Vagina (tissue), 2 donors: ENCODE measurements at regions not wholly inside any gene's neighbourhood (a gene's known extent, or its start where the extent isn't known, plus 50 kb on each side); places are given as distances from the start of the nearest gene placed in this dataset.

Experiments used
- CTCF ChIP-seq, 3 experiments: fragments of 450-650 bp in 2 of 3; fragments of 200-600 bp in 1 of 3; sonication (generic) in 1 of 3; IDR thresholded peaks; one replicate each; pipeline ENCODE4 v1.5.1; 2017 to 2019; ENCODE audit warnings: antibody characterized with exemption in 3 of 3, mild to moderate bottlenecking in 2 of 3, moderate library complexity in 2 of 3
- POLR2A ChIP-seq, 2 donors: fragments of 450-650 bp; IDR thresholded peaks; one replicate each; pipeline ENCODE4 v1.6.1; 2017; ENCODE audit warnings: antibody characterized with exemption in 2 of 2, mild to moderate bottlenecking in 2 of 2, moderate library complexity in 2 of 2

DNA sequence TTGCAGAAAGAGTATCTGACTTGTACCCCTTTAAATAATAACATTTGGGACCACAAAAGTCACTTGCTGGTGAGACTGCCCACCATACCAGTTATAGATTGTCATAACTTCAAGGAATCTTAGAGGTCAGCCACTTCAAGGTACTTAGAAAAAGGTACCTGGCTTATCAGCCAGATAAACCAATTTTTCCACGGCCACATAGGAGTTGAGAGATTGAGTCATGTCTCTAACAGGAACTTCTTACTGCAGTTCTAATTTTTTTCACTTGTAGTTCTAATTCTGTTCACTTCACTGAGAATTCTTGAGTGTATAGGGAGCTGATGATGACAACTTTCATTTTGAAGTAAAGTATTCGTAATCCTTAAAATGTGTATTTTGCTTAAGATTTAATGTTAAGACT lies 317.1 kb upstream of the CBLB start:
- TF ChIP-seq CTCF (IDR thresholded peaks at IDR 0.05) (no peak), POLR2A (IDR thresholded peaks at IDR 0.05) (no peak)
